ENCODE measurements at regions not wholly inside any gene's neighbourhood (a gene's known extent, or its start where the extent isn't known, plus 50 kb on each side); places are given as distances from the start of the nearest gene placed in this dataset.

DNA sequence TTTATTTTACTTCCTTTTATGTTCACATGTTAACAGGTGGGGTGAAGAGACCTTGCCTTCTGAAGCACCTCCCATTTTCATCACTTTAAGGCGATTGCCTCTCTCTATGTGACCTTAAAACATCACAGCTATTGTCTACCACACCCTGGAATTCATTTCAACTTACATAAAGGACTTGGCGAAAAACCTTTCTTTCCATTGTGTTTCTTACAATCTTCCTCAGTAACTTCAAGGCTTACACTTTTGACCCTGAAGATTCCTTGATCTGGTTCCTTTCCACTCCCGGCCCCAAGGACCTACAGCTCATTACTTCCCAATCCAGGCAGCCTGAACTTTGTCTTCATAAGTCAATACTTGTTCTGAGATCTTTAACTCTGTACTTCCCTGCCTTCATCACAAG lies 443.3 kb downstream of the ADAMTS20 start:
- TF ChIP-seq, protein P1, sequence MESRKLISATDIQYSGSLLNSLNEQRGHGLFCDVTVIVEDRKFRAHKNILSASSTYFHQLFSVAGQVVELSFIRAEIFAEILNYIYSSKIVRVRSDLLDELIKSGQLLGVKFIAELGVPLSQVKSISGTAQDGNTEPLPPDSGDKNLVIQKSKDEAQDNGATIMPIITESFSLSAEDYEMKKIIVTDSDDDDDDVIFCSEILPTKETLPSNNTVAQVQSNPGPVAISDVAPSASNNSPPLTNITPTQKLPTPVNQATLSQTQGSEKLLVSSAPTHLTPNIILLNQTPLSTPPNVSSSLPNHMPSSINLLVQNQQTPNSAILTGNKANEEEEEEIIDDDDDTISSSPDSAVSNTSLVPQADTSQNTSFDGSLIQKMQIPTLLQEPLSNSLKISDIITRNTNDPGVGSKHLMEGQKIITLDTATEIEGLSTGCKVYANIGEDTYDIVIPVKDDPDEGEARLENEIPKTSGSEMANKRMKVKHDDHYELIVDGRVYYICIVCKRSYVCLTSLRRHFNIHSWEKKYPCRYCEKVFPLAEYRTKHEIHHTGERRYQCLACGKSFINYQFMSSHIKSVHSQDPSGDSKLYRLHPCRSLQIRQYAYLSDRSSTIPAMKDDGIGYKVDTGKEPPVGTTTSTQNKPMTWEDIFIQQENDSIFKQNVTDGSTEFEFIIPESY (IDR thresholded peaks at IDR 0.05; ENCODE audit: extremely low read depth, insufficient replicate concordance, low read length), result no peak
- TF ChIP-seq, protein P2, sequence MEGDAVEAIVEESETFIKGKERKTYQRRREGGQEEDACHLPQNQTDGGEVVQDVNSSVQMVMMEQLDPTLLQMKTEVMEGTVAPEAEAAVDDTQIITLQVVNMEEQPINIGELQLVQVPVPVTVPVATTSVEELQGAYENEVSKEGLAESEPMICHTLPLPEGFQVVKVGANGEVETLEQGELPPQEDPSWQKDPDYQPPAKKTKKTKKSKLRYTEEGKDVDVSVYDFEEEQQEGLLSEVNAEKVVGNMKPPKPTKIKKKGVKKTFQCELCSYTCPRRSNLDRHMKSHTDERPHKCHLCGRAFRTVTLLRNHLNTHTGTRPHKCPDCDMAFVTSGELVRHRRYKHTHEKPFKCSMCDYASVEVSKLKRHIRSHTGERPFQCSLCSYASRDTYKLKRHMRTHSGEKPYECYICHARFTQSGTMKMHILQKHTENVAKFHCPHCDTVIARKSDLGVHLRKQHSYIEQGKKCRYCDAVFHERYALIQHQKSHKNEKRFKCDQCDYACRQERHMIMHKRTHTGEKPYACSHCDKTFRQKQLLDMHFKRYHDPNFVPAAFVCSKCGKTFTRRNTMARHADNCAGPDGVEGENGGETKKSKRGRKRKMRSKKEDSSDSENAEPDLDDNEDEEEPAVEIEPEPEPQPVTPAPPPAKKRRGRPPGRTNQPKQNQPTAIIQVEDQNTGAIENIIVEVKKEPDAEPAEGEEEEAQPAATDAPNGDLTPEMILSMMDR (IDR thresholded peaks at IDR 0.05 in 2 of 3, conservative IDR thresholded peaks at IDR 0.05 in 1 of 3; ENCODE audit: borderline replicate concordance in 1 of 3, insufficient read depth in 1 of 3, low read depth in 2 of 3, low read length in 2 of 3), result no peak
- TF ChIP-seq POLR2A (IDR thresholded peaks at IDR 0.05; ENCODE audit: borderline replicate concordance, extremely low read depth, insufficient read depth, insufficient read length) (no peak), EZH2 (IDR thresholded peaks at IDR 0.05) (no peak)
